GM19035 (cell line): ENCODE measurements at regions not wholly inside any gene's neighbourhood (a gene's known extent, or its start where the extent isn't known, plus 50 kb on each side); places are given as distances from the start of the nearest gene placed in this dataset.

Source experiments
- ATAC-seq: cut with Tn5 transposase; IDR thresholded peaks from one replicate; pipeline ENCODE4 v1.9.1; 2021; ENCODE audit not compliant: unreplicated experiment

DNA sequence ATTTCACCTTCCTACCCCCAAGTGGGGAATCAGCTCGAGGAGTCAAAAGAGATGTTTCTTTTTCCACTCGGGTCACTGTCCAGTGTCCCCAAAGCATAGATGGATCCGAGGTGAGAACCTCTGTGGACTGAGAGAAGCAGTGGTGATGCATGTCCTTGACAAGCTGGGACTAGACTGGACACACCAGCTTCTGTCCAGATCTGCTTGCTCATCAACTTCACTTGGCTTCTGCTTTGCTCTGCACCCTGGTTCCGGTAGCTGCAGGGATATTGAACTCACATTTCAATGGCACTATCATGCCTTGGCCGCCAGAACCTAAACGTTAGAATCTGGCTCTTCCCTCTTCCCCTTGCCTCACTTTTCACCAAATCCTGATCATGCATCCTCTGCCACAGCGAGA lies 50.3 kb upstream of the CXCL12 start:
- ATAC-seq = no peak

DNA sequence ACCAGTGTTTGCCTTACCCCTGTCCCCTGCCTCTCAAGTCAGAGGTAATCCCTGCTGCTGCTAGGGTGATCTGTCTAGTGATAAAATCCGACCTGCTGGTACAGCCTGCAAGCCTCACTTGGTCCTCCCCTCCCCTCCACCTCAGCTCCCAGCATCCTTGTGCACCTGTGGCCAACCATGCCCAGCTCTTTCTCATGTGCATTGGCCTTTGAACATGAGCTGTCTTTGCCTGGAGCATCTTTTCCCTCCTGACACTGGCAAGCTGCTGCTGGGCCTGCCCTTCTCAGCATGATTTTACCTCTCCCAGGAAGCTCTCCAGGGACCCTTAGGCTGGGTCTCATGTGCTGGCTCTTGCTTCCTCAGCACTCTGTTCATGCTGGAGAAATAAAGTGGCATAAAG lies 51.3 kb upstream of the CXCL12 start:
- no peak for ATAC-seq

DNA sequence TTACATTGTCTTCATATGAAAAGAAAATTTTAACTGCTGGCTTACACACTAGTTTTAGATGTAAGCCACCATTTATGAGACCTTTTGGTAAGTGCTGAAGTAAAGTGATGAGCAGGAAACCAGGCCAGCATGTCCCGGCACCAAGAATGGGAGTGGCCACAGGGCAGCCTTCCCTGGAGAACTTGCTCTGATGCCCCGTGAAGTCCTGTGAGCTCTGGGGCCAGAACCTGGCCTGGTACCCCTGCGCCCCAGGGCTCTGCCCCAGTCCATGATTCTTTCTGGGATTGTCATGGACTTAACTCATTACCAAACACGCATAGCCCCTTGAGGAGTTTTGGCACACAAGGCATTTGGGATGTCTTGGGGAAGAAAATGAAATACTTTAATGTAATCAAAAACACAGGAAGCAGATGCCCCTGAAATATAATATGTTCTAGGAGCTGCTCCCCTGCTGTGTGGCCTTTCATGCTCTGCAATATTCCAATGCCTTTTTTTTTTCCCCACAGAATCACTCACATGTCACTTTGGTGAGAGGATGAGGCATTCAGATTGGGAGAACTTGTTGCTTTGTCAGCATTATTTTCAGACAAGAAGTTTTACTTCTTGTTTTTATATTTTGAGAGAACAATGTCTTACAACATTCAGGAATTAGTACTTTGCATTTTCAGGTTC lies 53.1 kb upstream of the CXCL12 start:
- ATAC-seq = no peak

DNA sequence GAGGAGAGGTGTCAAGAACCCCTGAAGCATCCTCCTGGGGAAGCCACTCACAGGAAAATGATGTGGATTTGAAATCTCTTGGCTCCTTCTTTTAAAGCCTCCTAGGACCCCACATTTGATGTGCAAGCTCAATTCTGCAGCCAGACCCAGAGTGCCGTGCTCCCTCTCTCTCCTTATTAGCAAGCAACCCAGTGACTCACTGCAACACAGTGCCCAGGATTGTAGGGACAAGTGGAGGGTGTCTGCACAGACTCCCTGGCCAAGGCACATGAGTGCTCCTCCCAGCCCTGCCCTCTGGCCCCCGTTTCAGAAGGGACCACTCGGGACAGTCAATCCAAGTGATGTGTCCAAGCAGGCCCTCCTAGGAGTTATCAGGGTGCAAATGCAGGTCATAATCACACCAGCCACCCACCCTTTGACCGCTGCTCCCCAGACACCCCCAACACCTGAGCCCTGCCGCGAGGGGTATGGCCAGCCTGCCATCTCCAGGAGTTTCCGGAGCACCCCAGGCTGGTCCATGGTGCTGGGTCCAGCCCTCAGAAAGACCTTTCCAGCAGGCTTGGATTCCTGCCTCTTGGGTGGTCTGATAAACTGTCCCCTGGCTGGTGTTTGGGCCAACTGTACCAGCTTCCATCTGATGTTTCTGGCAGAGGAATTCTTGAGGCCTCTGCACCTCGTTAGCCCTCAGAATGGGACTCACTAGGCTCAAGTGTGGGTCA lies 54.5 kb upstream of the CXCL12 start:
- no peak for ATAC-seq

DNA sequence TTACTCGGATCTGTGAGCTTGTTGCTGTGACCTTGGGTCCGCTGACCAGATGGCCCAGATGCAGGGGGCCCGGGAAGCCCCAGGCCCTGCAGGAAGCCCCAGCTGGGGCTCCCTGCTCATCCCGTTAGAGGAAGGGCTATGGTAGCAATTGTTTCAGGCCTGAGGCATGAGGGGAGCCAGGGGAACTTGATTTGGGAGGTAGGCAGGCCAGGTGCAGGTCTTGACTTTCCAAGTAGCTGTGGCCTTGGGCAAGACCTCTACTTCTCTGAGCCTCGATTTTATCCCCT lies 55.0 kb upstream of the CXCL12 start:
- ATAC-seq = no peak

DNA sequence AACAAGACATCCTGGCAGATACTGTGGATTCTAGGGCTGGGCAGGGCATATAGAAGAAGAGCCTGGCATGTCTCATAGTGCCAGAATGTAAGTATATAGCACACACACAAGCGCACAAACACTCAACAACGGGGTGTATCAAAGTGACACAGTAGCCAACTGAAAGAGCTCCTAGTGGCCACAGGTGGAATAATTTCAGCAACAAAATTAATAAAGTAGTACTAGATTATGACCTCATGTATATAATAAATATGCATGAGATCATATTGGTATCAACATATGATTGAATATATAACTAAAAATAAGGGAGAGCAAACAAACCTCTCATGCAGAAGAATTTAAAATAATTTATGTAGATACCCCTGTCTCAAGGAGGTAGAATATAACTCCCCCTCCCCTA lies 72.4 kb upstream of the CXCL12 start:
- no peak for ATAC-seq

DNA sequence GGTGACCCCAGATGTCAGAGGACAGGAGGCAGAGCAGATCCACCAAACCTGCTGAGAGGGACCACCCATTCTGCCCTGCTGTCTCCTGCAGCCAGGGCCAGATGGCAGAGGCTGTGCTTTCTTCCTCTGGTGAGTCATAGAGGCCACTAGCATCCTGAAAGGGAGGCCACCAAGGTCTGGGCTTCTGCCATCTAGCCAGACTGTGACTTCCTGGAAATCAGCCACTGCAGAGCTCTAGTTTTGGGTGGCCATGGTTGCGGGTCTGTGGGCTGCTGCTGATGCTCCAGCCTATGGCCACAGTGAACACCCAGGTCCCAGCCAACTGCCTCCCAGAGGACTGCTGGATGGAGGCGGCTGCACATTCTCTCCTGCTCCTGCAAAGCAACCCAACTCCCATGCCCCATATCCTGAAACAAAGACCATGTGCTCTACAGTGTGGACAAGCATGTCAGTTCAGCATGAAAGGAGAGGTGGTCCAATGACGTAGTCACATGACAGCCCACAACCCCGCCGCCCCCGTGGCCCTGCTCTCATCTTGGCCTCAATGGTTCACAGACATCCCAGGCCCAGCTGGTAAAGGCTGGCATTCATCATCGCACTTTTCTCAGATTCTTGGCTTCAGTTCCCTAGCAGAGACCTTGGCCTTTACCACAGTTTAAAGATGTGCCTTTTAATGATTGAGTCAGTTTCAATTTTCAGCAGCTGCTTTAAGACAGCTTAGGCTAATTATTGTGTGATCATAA lies 73.9 kb upstream of the CXCL12 start:
- no peak for ATAC-seq

DNA sequence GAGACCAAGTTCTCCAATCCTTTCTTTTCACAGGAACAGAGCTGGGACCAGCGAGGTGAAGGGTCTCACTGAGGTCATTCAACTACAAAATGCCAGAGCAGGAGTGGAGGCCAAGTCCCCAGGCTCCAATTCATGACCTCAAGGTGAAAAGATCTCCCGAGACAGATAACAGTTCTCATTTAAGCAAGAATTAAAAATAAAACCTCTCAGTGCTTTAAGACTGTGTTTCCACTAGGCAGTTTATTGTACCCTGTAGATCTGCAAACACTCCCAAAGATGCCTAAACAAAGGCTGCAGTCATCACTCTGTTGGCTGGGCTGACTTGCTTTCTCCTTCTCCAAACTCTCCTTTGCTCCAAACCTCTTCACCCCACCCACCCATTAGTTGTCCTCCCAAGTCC lies 74.8 kb upstream of the CXCL12 start:
- ATAC-seq = no peak

DNA sequence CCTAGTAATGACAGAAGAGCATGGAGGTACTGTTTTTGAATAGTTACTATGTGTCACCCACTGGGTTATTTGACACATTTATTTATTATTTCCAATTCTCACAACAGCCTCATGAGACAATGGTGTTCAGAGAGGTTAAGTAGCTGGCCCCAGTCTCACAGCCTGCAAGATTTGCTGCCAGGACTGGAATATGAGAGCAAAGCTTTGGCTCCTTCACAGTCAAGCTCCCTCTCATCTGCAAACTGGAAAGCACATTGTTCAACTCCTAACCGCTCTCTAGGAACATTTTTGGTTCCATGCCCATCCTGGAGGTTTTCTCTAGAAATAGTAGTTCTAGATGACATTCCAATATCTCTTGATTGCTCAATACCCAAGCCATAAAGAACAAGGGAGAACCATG lies 75.5 kb upstream of the CXCL12 start:
- ATAC-seq = no peak

DNA sequence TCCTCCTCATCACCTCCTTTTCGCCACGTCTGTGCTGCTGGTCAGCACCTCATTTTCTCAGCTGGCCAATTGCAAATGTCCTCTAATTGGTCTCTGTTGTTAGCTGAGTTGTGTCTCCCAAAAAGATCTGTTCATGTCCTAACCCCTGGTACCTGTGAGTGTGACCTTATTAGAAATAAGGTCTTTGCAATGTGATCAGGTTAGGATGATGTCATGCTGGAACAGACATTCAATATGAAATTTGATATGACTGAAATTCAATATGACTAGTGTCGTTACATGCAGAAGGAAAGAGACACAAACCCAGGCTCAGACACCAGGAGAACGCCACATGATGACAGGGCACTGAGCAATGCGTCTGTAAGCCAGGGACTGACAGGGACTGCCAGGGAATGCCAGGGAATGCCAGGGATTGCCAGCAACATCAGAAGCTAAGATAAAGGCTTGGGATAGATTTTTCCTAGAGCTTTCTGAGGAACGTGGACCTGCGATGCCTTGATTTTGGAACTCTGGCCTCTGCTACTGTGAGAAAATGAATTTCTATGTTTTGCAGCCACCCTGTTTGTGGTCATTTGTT lies 77.5 kb upstream of the CXCL12 start:
- ATAC-seq = no peak

DNA sequence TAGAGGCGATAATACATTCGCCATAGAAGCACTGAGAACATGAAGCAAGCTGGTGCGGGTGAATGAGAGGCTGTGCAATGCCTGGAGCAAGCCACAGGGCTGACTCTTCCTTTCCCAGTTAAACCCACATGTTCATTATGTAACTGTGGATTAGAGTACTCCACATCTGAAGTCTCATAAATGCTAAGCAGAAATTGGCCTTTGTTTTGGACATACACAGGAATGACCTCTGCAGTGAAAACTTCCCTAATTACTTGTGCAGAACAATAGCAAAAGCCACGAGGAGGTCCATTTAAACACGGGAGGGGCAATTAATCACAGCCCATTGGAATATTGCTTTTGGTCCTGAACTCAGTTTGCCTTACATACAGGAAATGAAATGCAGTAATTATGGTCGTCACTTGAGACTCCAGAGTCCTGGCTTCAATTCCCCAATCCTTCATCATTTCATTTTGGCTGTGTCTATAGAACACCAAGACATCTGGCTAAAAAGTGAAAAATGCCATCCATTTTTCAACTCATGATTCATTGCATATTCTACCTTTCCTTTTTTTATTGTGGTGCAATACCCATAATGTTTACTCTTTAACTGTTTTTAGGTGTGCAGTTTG lies 78.7 kb upstream of the CXCL12 start:
- no peak for ATAC-seq

DNA sequence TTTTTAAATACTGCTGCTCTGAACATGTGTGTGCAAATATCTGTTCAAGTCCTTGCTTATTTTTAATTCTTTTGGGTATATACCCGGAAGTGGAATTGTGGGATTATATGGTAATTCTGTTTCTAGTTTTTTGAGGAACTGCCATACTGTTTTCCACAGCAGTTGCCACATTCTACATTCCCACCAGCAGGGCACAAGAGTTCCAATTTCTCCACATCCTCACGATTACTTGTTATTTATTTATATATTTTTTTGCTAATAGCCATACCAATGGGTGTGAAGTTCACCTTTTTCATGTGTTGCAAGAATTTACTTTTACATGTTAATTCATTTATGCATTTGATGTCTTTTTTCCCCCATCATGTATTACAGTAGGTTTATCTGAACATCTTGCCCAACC lies 79.6 kb upstream of the CXCL12 start:
- no peak for ATAC-seq

DNA sequence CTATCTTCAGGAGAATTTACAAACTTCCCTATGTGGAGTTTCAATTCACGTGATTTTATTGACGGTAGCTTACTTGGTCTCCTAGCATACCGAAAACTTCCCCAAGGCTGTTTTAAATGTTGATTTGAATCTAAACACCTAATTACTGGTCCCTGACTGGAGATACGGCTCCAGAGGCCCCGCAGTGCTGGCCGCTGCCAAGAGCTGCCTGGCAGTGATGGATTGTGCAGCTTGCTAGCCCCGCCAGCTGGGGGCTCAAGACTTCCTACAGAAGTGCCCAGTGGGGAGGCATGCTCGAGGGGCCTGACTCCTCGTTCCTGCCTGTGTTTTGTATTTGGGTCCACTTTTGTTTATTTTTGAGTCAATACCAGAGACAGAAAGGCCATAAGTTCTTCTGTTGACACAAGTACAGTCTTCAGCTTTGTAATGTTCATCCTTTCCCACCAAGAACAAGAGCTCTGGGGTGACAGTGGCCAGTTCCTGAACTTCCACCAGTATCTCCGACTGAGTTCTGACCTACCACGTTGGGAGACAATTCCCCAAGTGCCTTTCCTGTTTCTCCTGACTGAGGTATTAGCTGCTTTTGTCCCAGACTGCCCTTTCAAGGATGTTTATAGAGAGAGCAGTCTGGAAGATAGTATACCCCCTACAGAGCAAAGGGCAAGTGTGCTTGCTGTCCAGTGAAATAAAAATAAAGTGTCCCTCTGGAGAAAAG lies 80.7 kb upstream of the CXCL12 start:
- no peak for ATAC-seq

DNA sequence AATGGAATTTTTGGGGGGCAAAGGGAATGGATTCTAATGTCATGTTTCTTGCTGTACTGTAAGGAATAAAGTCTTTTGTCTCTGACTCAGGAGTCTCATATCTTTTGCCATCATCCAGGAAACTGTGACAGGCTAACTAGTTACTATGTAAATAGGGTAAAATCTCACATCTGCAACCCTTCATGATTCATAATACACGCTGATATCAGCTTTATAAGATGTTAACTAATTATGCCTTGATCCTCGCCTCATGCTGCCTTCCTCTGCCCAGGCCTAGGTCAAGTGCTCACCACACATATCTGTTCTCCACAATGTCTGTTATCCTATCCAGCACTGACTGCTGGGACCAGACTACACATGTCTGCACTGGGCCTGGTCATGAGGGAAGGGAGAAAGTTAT lies 81.3 kb upstream of the CXCL12 start:
- ATAC-seq = no peak

DNA sequence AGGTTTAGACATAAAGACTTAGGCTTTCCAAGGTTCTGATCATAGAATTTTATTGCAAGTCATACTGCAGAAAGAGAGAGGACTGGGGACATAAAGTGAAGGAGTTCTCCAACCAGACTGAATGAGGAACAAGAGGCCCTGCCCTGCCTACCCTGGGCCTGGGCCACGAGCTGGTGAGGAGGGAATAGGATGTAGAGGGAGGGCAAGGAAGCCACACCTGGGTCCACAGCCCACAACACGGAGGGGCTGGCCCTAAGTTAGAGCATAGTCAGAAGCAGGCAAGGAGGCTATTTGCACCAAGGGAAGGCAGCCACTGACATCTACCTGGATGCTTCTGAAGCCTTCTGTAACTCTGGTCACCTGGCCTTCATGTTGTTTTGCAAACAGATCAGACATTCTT lies 82.2 kb upstream of the CXCL12 start:
- no peak for ATAC-seq

DNA sequence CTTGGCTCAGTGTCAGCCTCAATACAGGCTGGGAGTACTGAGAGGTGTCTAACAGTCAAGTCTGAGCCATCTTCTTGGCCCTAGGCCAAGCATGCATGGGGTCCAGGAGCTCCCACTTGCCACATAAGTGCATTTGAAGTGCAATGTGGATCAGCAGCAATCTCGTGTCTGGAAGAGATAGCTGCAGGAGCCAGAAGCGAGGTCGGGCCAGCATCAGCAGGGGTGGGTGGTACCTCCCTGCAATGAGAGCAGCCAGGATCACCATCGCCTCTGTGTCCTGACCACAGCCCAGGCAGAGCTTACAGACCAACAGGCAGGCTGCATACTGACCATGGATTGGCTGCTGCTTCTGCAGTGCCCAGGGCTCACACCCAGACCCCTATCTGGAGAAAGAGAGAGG lies 83.0 kb upstream of the CXCL12 start:
- no peak for ATAC-seq

DNA sequence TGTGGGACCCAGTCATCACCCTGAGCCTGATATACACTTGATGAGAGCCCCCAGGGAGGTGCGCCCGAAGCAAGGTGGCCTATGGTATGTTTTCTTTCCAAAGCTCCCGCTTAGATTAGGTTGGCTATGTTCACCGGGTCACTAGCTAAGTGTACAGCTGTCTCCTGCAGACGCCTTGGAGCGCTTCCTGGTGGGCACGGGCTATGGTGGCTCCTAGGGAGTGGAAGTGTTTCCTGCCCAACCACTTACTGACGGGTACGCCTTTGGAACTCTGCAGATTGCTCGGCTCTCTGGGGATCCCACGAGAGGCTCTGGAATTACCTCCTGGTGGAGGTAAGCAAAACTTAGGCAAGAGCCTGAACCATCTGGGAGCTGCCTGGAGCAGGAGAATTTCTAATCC lies 83.6 kb upstream of the CXCL12 start:
- ATAC-seq = no peak

DNA sequence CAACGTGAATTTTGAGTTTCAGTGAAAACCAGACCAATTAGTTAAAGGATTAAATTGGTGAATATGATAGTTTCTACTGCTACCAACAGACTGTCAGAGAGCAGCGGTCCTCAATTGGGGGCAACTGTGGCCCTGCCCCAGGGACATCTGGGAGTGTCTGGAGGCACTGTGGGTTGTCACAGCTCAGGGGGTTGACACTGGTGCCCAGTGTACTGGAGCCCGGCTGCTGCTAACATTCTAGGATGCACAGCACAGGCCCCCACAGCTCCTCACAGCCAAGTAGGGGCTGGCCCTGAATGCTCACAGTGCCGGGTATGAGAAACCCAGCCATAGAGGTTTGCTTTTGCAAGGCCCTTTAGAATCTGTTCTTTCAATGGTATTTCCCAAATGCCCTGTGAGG lies 84.1 kb upstream of the CXCL12 start:
- no peak for ATAC-seq

DNA sequence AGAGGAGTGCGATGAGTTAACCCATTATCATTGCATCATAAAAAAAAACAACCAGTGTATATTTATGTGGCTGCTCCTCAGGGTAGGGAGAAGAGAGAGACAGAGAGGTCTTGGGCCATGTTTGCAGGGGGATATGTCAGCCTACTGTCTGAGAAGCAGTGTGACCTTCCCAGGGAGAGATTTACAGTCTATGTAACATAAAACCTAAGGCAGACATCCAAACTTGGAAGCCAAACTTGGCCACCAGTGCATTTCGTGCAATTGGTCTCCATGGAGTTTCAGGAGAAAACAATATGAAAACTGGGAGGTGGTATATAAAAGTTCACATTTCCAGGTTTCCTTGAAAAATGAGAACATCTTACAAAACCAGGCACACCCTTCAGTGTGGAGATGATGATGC lies 85.9 kb upstream of the CXCL12 start:
- no peak for ATAC-seq

DNA sequence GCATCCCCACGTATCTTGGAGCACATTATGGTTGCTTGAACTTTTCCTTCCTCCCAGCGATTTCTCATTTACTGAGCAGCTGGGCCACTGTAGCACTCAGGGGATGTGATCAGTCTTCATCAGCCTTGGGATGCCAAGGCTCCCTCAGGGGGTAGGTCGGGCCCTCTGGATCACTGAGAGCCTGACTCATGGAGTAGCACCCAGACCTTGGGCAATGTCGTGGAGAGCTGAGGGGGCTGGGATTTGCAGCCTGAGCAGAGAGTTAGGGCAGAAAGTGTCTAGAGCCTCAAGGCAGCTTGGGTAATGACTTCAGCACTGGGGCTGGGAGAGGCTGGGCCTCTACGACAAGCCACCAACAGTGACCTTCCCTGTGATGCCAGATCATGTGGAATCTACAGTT lies 86.5 kb upstream of the CXCL12 start:
- ATAC-seq = no peak

DNA sequence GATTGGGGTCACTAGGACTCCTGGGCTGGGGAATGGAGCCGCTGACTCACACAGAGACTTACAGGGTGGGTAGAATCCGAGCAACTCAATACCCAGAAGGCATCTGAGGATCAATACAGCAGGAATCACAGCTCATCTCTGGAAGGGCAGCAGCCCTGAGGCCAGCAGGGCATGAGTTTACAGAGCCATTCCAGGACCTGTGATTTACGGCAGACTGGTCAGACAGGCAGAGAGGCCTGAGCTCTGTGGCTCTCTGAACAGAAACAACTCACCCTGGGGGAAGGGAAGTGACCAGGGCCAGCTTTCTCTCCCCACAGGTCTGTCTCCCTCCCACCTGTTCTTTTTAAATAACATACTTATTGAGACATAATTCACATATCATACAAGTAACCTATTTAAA lies 88.2 kb upstream of the CXCL12 start:
- no peak for ATAC-seq
